ENCODE measurements at regions not wholly inside any gene's neighbourhood (a gene's known extent, or its start where the extent isn't known, plus 50 kb on each side); places are given as distances from the start of the nearest gene placed in this dataset.
"Not testable (repeated sequence)": the region's sequence is repeated elsewhere in the genome, so short reads cannot be mapped to it uniquely, and the experiment has no call there.

DNA sequence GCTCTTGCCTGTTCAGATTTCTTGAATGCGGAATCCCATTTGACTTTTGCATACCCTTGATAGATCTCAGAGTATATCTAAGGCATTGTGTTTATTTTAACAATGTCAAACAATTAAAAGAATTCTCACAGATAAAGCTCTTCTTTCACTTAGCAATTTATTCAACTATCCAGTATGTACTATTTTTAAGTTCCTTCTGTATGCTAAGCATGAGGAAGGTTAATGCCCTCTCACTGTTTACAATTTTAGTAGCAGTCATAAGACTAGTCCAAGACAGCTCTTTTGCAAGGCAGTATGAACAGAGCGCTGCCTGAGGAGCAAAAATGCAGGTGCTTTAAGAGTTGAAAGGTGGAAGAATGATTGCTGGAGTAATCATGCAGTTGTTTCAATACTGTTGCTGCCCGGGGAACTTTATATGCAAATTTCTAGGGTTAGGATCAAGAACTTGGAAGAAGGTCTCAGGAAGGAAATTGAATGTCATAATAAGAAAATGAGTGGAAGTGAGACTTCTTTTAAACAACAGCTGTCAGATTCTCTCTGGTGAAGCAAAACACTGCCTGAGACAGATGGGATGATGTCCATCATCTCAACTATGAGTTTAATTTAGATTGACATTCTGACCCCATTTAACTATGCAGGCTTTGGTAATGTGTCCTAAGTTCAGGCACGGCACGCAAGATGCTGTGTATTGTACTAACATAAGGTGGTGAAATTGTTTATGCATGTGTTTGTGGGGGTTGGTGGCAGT, 1303.5 kb upstream of the CITED2 start:
- H3K4me3 ChIP-seq (ENCODE audit: low read length): no peak overlapping the region
- no peaks in the 10 kb centered on the region for H3K27me3 ChIP-seq (ENCODE audit: control insufficient read depth, insufficient read depth, low read length)
- H3K36me3 ChIP-seq (ENCODE audit: control insufficient read depth, insufficient read depth, low read length): no peaks in the 10 kb centered on the region
- WGBS (ENCODE audit: insufficient coverage, low lambda C conversion rate): 54% methylated on average over 2 of the region's 5 CpGs
- no peak overlapping the region for H3K27ac ChIP-seq (ENCODE audit: low read length)
- H3K9me3 ChIP-seq (ENCODE audit: control insufficient read depth, low read depth, low read length): no peaks in the 10 kb centered on the region
- no peaks in the 10 kb centered on the region for H3K4me1 ChIP-seq (ENCODE audit: control insufficient read depth, insufficient read depth, low read length)
- peak in 1 of 2 donors; percentile 9 for DNase-seq

- WGBS (ENCODE audit: insufficient coverage, low lambda C conversion rate): 100% methylated on average over 1 of the region's 2 CpGs
- Histone ChIP-seq H3K36me3 (ENCODE audit: control insufficient read depth, insufficient read depth, low read length) (no peaks in the 10 kb centered on the region), H3K4me1 (ENCODE audit: control insufficient read depth, insufficient read depth, low read length) (no peaks in the 10 kb centered on the region), H3K27ac (ENCODE audit: low read length) (no peak overlapping the region), H3K27me3 (ENCODE audit: control insufficient read depth, insufficient read depth, low read length) (no peaks in the 10 kb centered on the region), H3K4me3 (ENCODE audit: low read length) (no peak overlapping the region), H3K9me3 (ENCODE audit: control insufficient read depth, low read depth, low read length) (no peaks in the 10 kb centered on the region)
- no peak for DNase-seq
Measured at GRCh38 chr6:140671926-140672325, 1297.5 kb upstream of the CITED2 start.

DNA sequence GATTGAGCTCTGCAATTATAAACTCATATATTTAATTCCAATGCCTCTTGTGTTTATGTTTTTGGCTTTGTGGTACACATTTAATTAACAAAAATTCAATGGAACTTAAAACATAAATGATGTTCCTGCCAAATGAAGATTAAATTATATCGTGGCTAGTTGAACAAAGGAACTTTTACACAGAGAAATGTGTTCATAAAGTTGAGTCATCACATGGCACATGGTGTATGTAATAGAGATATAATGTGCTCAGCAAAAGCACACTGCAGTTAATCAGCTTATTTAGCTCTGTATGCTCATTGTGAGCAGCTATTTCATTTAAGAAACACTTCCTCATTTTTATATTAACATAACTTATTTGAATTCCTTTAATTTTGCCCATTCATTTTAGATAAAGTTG, 1295.6 kb upstream of the CITED2 start:
- Histone ChIP-seq H3K4me1 (ENCODE audit: control insufficient read depth, insufficient read depth, low read length) (no peaks in the 10 kb centered on the region), H3K36me3 (ENCODE audit: control insufficient read depth, insufficient read depth, low read length) (no peaks in the 10 kb centered on the region), H3K9me3 (ENCODE audit: control insufficient read depth, low read depth, low read length) (no peaks in the 10 kb centered on the region), H3K27me3 (ENCODE audit: control insufficient read depth, insufficient read depth, low read length) (no peaks in the 10 kb centered on the region), H3K4me3 (ENCODE audit: low read length) (no peak overlapping the region), H3K27ac (ENCODE audit: low read length) (no peak overlapping the region)
- no peak for DNase-seq
- no CpG with 5 or more reads among the region's 1 CpG for WGBS (ENCODE audit: insufficient coverage, low lambda C conversion rate)

- WGBS (ENCODE audit: insufficient coverage, low lambda C conversion rate): 100% methylated on average over 1 of the region's 3 CpGs
- H3K4me3 ChIP-seq (ENCODE audit: low read length): no peak overlapping the region
Measured at GRCh38 chr6:140669321-140669720, 1294.9 kb upstream of the CITED2 start.

GRCh38 chr6:140663772-140664171, 1289.3 kb upstream of the CITED2 start:
- DNase-seq: no peak
- Histone ChIP-seq H3K4me1 (ENCODE audit: control insufficient read depth, insufficient read depth, low read length) (no peaks in the 10 kb centered on the region), H3K9me3 (ENCODE audit: control insufficient read depth, low read depth, low read length) (no peaks in the 10 kb centered on the region), H3K27ac (ENCODE audit: low read length) (no peak overlapping the region), H3K27me3 (ENCODE audit: control insufficient read depth, insufficient read depth, low read length) (no peaks in the 10 kb centered on the region), H3K4me3 (ENCODE audit: low read length) (no peak overlapping the region), H3K36me3 (ENCODE audit: control insufficient read depth, insufficient read depth, low read length) (no peaks in the 10 kb centered on the region)
- WGBS (ENCODE audit: insufficient coverage, low lambda C conversion rate): no CpG with 5 or more reads among the region's 2 CpGs

More at GRCh38 chr6:140669321-140669720, 1294.9 kb upstream of the CITED2 start:
- H3K27me3 ChIP-seq (ENCODE audit: control insufficient read depth, insufficient read depth, low read length): no peaks in the 10 kb centered on the region
- no peaks in the 10 kb centered on the region for H3K36me3 ChIP-seq (ENCODE audit: control insufficient read depth, insufficient read depth, low read length)
- no peak for DNase-seq
- H3K9me3 ChIP-seq (ENCODE audit: control insufficient read depth, low read depth, low read length): no peaks in the 10 kb centered on the region
- H3K4me1 ChIP-seq (ENCODE audit: control insufficient read depth, insufficient read depth, low read length): no peaks in the 10 kb centered on the region
- H3K27ac ChIP-seq (ENCODE audit: low read length): no peak overlapping the region

- H3K27ac ChIP-seq (ENCODE audit: low read length): no peak overlapping the region
- no peaks in the 10 kb centered on the region for H3K4me1 ChIP-seq (ENCODE audit: control insufficient read depth, insufficient read depth, low read length)
- H3K9me3 ChIP-seq (ENCODE audit: control insufficient read depth, low read depth, low read length): no peaks in the 10 kb centered on the region
- DNase-seq: no peak
- 85% methylated on average over 2 of the region's 2 CpGs for WGBS (ENCODE audit: insufficient coverage, low lambda C conversion rate)
- no peaks in the 10 kb centered on the region for H3K27me3 ChIP-seq (ENCODE audit: control insufficient read depth, insufficient read depth, low read length)
- H3K4me3 ChIP-seq (ENCODE audit: low read length): no peak overlapping the region
- H3K36me3 ChIP-seq (ENCODE audit: control insufficient read depth, insufficient read depth, low read length): no peaks in the 10 kb centered on the region
Measured at GRCh38 chr6:140663094-140663493, 1288.6 kb upstream of the CITED2 start.

DNA sequence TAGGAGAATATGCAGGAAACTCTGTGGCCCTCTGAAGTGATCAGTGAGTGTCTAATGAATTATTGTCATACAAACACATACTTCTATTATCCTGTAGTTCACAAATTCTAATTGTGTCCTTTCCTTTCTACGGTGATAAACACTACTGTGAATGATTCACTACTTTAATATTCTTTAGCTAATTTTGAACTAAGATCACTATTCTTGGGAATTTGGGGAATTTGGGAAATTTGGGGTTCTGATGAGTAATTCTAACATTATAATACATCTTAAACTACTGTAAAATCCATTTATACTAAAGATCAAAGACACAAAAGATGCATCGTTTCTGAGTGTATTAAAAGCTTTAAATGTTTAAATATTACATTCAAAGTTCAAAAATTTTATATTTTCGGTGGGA, 1287.2 kb upstream of the CITED2 start:
- Histone ChIP-seq H3K4me1 (ENCODE audit: control insufficient read depth, insufficient read depth, low read length) (no peaks in the 10 kb centered on the region), H3K4me3 (ENCODE audit: low read length) (no peak overlapping the region), H3K27me3 (ENCODE audit: control insufficient read depth, insufficient read depth, low read length) (no peaks in the 10 kb centered on the region), H3K27ac (ENCODE audit: low read length) (no peak overlapping the region), H3K9me3 (ENCODE audit: control insufficient read depth, low read depth, low read length) (no peaks in the 10 kb centered on the region), H3K36me3 (ENCODE audit: control insufficient read depth, insufficient read depth, low read length) (no peaks in the 10 kb centered on the region)
- DNase-seq: no peak
- 100% methylated on average over 2 of the region's 3 CpGs for WGBS (ENCODE audit: insufficient coverage, low lambda C conversion rate)

DNA sequence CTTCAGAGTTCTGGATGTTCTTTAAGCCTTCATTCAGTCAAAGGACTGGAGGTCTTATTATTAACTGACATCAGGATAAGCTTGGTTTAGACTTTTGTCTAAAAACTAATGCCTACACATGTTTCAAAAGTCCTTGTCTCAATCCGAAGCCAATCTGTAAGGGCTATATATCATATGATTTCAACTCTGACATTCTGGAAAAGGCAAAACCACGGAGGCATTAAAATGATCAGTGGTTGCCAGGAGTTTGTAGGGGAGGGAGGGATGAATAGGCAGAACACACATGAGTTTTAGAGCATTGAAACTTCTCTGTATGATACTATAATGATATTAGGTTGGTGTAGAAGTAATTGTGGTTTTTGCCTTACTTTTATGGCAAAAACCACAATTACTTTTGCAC, 1285.8 kb upstream of the CITED2 start:
- WGBS (ENCODE audit: insufficient coverage, low lambda C conversion rate): 17% methylated on average over 1 of the region's 2 CpGs

DNA sequence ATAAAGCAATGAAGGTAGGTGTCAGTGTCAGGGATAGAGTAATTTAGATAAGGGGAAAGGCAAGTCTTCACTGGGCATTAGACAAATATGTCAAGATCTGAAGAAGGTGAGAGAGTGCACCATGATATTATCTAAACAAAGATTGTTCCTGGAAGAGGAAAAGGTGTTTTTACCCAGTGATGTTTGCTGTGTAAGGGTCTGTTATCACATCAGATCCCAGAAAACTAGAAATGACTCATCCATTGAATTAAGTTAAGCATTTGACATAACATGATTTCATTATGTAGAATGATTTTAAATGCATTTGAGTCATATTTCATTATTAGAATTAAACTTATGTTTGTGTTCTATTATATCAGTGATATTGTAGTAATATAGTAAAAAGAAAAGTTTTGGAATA, 1279.5 kb upstream of the CITED2 start:
- H3K36me3 ChIP-seq (ENCODE audit: control insufficient read depth, insufficient read depth, low read length): no peaks in the 10 kb centered on the region
- H3K9me3 ChIP-seq (ENCODE audit: control insufficient read depth, low read depth, low read length): no peaks in the 10 kb centered on the region
- H3K4me1 ChIP-seq (ENCODE audit: control insufficient read depth, insufficient read depth, low read length): no peaks in the 10 kb centered on the region
- no peak overlapping the region for H3K4me3 ChIP-seq (ENCODE audit: low read length)
- H3K27me3 ChIP-seq (ENCODE audit: control insufficient read depth, insufficient read depth, low read length): no peaks in the 10 kb centered on the region
- no peak overlapping the region for H3K27ac ChIP-seq (ENCODE audit: low read length)
- no peak for DNase-seq

More for the DNA sequence above, 1285.8 kb upstream of the CITED2 start:
- no peaks in the 10 kb centered on the region for H3K36me3 ChIP-seq (ENCODE audit: control insufficient read depth, insufficient read depth, low read length)
- H3K27me3 ChIP-seq (ENCODE audit: control insufficient read depth, insufficient read depth, low read length): no peaks in the 10 kb centered on the region
- DNase-seq: peak in 1 of 2 donors; percentile 5
- H3K27ac ChIP-seq (ENCODE audit: low read length): no peak overlapping the region
- H3K4me1 ChIP-seq (ENCODE audit: control insufficient read depth, insufficient read depth, low read length): no peaks in the 10 kb centered on the region
- no peaks in the 10 kb centered on the region for H3K9me3 ChIP-seq (ENCODE audit: control insufficient read depth, low read depth, low read length)
- H3K4me3 ChIP-seq (ENCODE audit: low read length): no peak overlapping the region

- H3K4me1 ChIP-seq (ENCODE audit: control insufficient read depth, insufficient read depth, low read length): no peaks in the 10 kb centered on the region
- no peaks in the 10 kb centered on the region for H3K27me3 ChIP-seq (ENCODE audit: control insufficient read depth, insufficient read depth, low read length)
- no peaks in the 10 kb centered on the region for H3K9me3 ChIP-seq (ENCODE audit: control insufficient read depth, low read depth, low read length)
- no peak overlapping the region for H3K27ac ChIP-seq (ENCODE audit: low read length)
- DNase-seq: no peak
- no peak overlapping the region for H3K4me3 ChIP-seq (ENCODE audit: low read length)
- no peaks in the 10 kb centered on the region for H3K36me3 ChIP-seq (ENCODE audit: control insufficient read depth, insufficient read depth, low read length)
Measured at GRCh38 chr6:140653506-140653905, 1279.1 kb upstream of the CITED2 start.

GRCh38 chr6:140649502-140649901, 1275.1 kb upstream of the CITED2 start:
- H3K27me3 ChIP-seq (ENCODE audit: control insufficient read depth, insufficient read depth, low read length); H3K4me3 ChIP-seq (ENCODE audit: low read length); H3K4me1 ChIP-seq (ENCODE audit: control insufficient read depth, insufficient read depth, low read length); H3K27ac ChIP-seq (ENCODE audit: low read length); DNase-seq; H3K9me3 ChIP-seq (ENCODE audit: control insufficient read depth, low read depth, low read length); H3K36me3 ChIP-seq (ENCODE audit: control insufficient read depth, insufficient read depth, low read length): not testable (repeated sequence)
- no CpG with 5 or more reads among the region's 3 CpGs for WGBS (ENCODE audit: insufficient coverage, low lambda C conversion rate)

Measured in large intestine (tissue), 3 donors.